ENCODE measurements at regions not wholly inside any gene's neighbourhood (a gene's known extent, or its start where the extent isn't known, plus 50 kb on each side); places are given as distances from the start of the nearest gene placed in this dataset.

DNA sequence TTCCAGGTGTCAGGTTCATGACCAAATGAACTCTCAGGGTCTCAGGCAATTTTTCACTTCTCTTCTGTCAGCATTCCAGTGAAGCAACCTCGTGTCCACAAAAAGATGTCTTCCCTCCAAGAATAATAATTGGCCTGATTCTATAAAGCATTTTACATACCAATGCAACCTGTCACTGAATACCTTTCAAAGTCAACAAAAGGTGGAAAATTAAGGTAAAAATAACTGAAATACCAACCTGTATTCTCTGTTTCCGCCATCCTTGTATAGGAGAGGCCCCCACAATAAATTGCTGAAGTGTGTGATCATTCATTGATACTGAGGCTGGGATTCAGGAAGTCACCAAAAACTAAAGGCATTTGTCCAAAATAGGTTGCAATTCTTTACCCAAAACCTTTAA, 77.4 kb upstream of the TMEM45B start:
- no peak for DNase-seq (ENCODE audit: extremely low spot score)
- TF ChIP-seq, protein P1, sequence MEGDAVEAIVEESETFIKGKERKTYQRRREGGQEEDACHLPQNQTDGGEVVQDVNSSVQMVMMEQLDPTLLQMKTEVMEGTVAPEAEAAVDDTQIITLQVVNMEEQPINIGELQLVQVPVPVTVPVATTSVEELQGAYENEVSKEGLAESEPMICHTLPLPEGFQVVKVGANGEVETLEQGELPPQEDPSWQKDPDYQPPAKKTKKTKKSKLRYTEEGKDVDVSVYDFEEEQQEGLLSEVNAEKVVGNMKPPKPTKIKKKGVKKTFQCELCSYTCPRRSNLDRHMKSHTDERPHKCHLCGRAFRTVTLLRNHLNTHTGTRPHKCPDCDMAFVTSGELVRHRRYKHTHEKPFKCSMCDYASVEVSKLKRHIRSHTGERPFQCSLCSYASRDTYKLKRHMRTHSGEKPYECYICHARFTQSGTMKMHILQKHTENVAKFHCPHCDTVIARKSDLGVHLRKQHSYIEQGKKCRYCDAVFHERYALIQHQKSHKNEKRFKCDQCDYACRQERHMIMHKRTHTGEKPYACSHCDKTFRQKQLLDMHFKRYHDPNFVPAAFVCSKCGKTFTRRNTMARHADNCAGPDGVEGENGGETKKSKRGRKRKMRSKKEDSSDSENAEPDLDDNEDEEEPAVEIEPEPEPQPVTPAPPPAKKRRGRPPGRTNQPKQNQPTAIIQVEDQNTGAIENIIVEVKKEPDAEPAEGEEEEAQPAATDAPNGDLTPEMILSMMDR (IDR thresholded peaks at IDR 0.05; ENCODE audit: control extremely low read depth, extremely low read depth, low read depth, missing control alignments) = no peak
- ChIA-PET CTCF (interaction anchor here (1.2 kb wide), 1 partner anchor 13 kb away, joined by 3 read pairs; no protein-coding TSS in a partner anchor), POLR2A (no interaction called here)

GRCh38 chr11:129739339-129739738, 76.3 kb upstream of the TMEM45B start:
- CTCF ChIA-PET = interaction anchor here (1.7 to 1.8 kb wide), 2 partner anchors 9 to 13 kb away, joined by 4 to 5 read pairs; no protein-coding TSS in a partner anchor
- DNase-seq (ENCODE audit: extremely low spot score) = no peak
- TF ChIP-seq, protein P1 (IDR thresholded peaks at IDR 0.05; ENCODE audit: control extremely low read depth, extremely low read depth, low read depth, missing control alignments) = no peak
- POLR2A ChIA-PET = no interaction called here

DNA sequence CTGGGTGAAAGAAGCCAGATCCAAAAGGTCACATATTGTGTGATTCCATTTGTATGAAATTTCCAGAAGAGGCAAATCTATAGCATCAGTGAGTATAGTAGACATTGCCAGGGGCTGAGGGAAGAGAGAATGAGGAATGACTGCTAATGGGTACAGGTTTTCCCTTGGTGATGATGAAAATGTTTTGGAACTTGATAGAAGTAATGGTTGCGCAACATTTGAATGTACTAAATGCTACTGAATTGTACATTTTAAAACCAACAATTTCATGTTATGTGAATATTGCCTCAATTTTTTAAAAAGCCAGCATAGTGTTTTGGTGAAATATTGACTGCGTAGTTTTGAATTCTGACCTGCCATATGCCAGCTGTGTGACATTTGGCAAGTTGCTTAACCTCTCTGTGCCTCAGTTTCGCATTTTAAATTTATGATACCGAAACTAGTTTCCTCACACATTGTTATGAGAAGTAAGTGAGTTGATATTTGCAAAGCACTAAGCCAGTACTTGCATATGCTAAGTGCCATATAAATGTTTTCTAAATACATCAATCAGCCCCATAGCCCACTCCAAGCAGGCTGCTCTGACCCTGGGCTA, 75.4 kb upstream of the TMEM45B start:
- ChIA-PET CTCF (interaction anchor here (1.0 to 1.8 kb wide), 3 partner anchors 8 to 12 kb away, joined by 3 to 5 read pairs (median 4); no protein-coding TSS in a partner anchor), POLR2A (no interaction called here)
- DNase-seq (ENCODE audit: extremely low spot score) = no peak
- TF ChIP-seq, protein P1 (IDR thresholded peaks at IDR 0.05; ENCODE audit: control extremely low read depth, extremely low read depth, low read depth, missing control alignments) = no peak

DNA sequence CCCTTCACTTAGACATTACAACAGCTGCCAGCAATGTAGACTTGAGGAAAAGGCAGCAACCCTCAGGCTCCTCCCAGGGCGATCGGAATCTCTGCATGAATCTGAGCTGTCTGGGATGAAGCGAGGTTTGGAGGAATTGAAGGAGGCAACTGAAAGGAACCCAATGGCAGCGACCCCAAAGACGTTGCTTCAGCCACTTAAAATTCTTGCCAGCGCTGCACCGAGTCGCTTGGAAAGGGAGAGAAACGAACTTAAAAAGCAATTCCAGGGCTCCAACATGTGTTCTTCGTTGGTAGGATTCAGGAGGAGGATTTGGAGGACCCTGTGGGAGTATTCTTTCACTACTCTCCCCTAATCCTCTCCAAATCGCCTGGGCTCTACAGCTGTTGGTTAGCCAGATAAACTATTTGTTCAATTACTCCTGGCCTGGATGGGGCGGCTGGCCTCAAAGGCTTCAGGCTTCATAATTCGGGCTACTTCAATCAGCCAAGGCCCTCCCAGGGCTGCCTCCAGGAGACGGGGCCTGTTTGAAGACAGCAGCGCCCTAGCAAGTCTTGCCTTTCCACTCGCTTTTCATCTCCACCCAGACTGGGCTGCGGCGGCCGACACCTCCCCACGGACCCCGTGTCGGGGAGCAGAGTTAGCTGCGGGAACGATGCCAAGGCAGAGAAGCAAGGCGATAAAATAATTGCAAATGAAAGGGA, 72.4 kb upstream of the TMEM45B start:
- POLR2A ChIA-PET = no interaction called here
- TF ChIP-seq, protein P1 (IDR thresholded peaks at IDR 0.05; ENCODE audit: control extremely low read depth, extremely low read depth, low read depth, missing control alignments) = no peak
- CTCF ChIA-PET = no interaction called here
- no peak for DNase-seq (ENCODE audit: extremely low spot score)

- ChIA-PET POLR2A (no interaction called here), CTCF (interaction anchor here (1.0 kb wide), 1 partner anchor 381 kb away, joined by 3 read pairs; no protein-coding TSS in a partner anchor)
- TF ChIP-seq, protein P1 (IDR thresholded peaks at IDR 0.05; ENCODE audit: control extremely low read depth, extremely low read depth, low read depth, missing control alignments) = no peak
- DNase-seq (ENCODE audit: extremely low spot score) = peak; percentile 5
These were observed 68.6 kb upstream of the TMEM45B start for GRCh38 chr11:129747071-129747470.

- POLR2A ChIA-PET = no interaction called here
- no peak for DNase-seq (ENCODE audit: extremely low spot score)
- TF ChIP-seq, protein P1 (IDR thresholded peaks at IDR 0.05; ENCODE audit: control extremely low read depth, extremely low read depth, low read depth, missing control alignments) = no peak
- CTCF ChIA-PET = interaction anchor here (1.4 to 6.1 kb wide), 3 partner anchors 10 to 387 kb away, joined by 3 to 53 read pairs (median 5); no protein-coding TSS in a partner anchor
These were observed 66.5 kb upstream of the TMEM45B start for GRCh38 chr11:129749141-129749540.
